GM12872 (cell line): ENCODE measurements at regions not wholly inside any gene's neighbourhood (a gene's known extent, or its start where the extent isn't known, plus 50 kb on each side); places are given as distances from the start of the nearest gene placed in this dataset.

Experiments used
- CTCF ChIP-seq: IDR thresholded peaks from 3 replicates; pipeline ENCODE4 v1.5.1; 2011; ENCODE audit warnings: low read depth, mild to moderate bottlenecking, low read length, moderate library complexity; ENCODE audit not compliant: insufficient read depth

DNA sequence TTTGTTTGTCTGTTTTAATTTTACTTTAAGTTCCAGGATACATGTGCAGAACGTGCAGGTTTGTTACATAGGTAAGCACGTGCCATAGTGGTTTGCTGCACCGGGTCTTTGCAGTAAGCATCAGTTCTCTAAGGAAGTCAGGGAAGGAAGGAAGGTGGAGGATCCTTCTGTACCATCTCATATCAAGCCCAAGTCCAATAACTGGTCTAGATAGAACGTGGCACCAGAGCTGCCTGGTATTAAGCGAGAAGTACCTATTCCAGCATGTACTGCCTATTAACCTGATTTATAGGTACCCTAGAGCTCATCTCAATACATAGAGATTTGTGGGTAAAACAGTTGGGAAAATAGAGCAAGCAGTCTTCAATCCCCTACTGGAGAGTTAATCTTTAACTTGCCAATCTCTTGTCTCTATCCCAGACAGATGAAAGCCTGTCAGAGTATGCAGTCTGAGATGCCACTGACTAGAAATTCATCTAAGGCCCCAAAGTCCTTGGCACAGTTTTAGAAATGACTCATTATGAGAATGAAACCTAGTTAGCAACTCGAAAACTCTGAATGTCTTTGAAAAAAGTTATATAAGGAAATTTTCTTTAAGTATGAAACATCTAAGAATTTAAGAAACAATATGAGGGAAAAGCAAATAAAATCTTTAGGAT, 144.9 kb downstream of the TFAP2A start:
- TF ChIP-seq CTCF: no peak

GRCh38 chr6:10268611-10269310, 146.1 kb downstream of the TFAP2A start:
- no peak for TF ChIP-seq CTCF

GRCh38 chr6:10268111-10268510, 146.8 kb downstream of the TFAP2A start:
- TF ChIP-seq CTCF: no peak

- no peak for TF ChIP-seq CTCF
These were observed 148.4 kb downstream of the TFAP2A start for GRCh38 chr6:10266462-10266861.

GRCh38 chr6:10266061-10266460, 148.8 kb downstream of the TFAP2A start:
- TF ChIP-seq CTCF: no peak

DNA sequence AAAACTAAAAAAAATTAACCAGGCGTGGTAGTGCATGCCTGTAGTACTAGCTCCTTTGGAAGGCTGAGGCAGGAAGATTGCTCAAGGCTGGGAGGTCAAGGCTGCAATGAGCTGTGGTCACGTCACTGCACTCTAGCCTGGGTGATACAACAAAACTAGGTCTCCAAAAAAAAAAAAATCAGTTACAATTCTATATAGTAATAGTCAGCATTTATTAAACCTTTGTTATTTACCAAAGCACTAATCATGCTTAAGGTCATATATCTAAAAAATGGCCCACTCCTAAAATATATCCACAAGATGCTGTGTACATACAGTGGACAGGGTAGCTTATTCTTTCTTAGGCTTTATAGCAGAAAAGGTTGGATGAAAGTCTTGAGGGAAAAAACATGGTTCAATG, 152.4 kb downstream of the TFAP2A start:
- no peak for TF ChIP-seq CTCF

- no peak for TF ChIP-seq CTCF
These were observed 155.2 kb downstream of the TFAP2A start for GRCh38 chr6:10259671-10260070.
